ENCODE measurements at regions not wholly inside any gene's neighbourhood (a gene's known extent, or its start where the extent isn't known, plus 50 kb on each side); places are given as distances from the start of the nearest gene placed in this dataset.
A peak's percentile ranks its signal among the peaks of the same experiment; 100 is the strongest.
"Not testable (repeated sequence)": the region's sequence is repeated elsewhere in the genome, so short reads cannot be mapped to it uniquely, and the experiment has no call there.

- DNase-seq (ENCODE audit: insufficient read length, low spot score) (no peak), FAIRE-seq (peak; percentile 31)
- TF ChIP-seq POLR2AphosphoS5 (IDR thresholded peaks at IDR 0.05; ENCODE audit: low read depth, low read length) (no peak), POLR2A (IDR thresholded peaks at IDR 0.05; ENCODE audit: low read depth, low read length) (no peak), PAX5 (IDR thresholded peaks at IDR 0.05; ENCODE audit: insufficient read depth, low read length, severe bottlenecking) (no peak), POU2F2 (IDR thresholded peaks at IDR 0.05; ENCODE audit: low read depth, low read length) (no peak), SPI1 (IDR thresholded peaks at IDR 0.05; ENCODE audit: low read depth, low read length) (peak; percentile 52)
Observed at GRCh38 chr4:138392751-138393308, 150.7 kb upstream of the SLC7A11 start.

GRCh38 chr4:138389976-138390685, 148.0 kb upstream of the SLC7A11 start:
- TF ChIP-seq TAF1 (IDR thresholded peaks at IDR 0.05; ENCODE audit: low read depth, low read length) (no peak), POU2F2 (IDR thresholded peaks at IDR 0.05; ENCODE audit: low read depth, low read length) (no peak)
- DNase-seq (ENCODE audit: insufficient read length, low spot score) (no peak), FAIRE-seq (no peak)

GRCh38 chr4:138374947-138375346, 132.8 kb upstream of the SLC7A11 start:
- no peak for TF ChIP-seq SPI1 (IDR thresholded peaks at IDR 0.05; ENCODE audit: low read depth, low read length)
- TF ChIP-seq PAX5 (IDR thresholded peaks at IDR 0.05; ENCODE audit: insufficient read depth, low read length, severe bottlenecking): no peak
- no peak for TF ChIP-seq TAF1 (IDR thresholded peaks at IDR 0.05; ENCODE audit: low read depth, low read length)
- no peak for TF ChIP-seq POLR2A (IDR thresholded peaks at IDR 0.05; ENCODE audit: low read depth, low read length)
- TF ChIP-seq POLR2AphosphoS5 (IDR thresholded peaks at IDR 0.05; ENCODE audit: low read depth, low read length): no peak
- TF ChIP-seq POU2F2 (IDR thresholded peaks at IDR 0.05; ENCODE audit: low read depth, low read length): no peak
- no peak for FAIRE-seq
- DNase-seq (ENCODE audit: insufficient read length, low spot score): no peak

- DNase-seq (ENCODE audit: insufficient read length, low spot score): no peak
- TF ChIP-seq POLR2AphosphoS5 (IDR thresholded peaks at IDR 0.05; ENCODE audit: low read depth, low read length) (no peak), PAX5 (IDR thresholded peaks at IDR 0.05; ENCODE audit: insufficient read depth, low read length, severe bottlenecking) (no peak), TAF1 (IDR thresholded peaks at IDR 0.05; ENCODE audit: low read depth, low read length) (no peak), SPI1 (IDR thresholded peaks at IDR 0.05; ENCODE audit: low read depth, low read length) (no peak), POLR2A (IDR thresholded peaks at IDR 0.05; ENCODE audit: low read depth, low read length) (no peak), POU2F2 (IDR thresholded peaks at IDR 0.05; ENCODE audit: low read depth, low read length) (no peak)
- FAIRE-seq: no peak
Observed at GRCh38 chr4:138367942-138368341, 125.8 kb upstream of the SLC7A11 start.

- DNase-seq (ENCODE audit: insufficient read length, low spot score); FAIRE-seq: not testable (repeated sequence)
Observed at GRCh38 chr4:138352446-138352845, 110.3 kb upstream of the SLC7A11 start.

GRCh38 chr4:138348055-138348454, 105.9 kb upstream of the SLC7A11 start:
- DNase-seq (ENCODE audit: insufficient read length, low spot score) (no peak), FAIRE-seq (no peak)
- TF ChIP-seq PAX5 (IDR thresholded peaks at IDR 0.05; ENCODE audit: insufficient read depth, low read length, severe bottlenecking): no peak
- TF ChIP-seq POLR2A (IDR thresholded peaks at IDR 0.05; ENCODE audit: low read depth, low read length): no peak
- no peak for TF ChIP-seq POU2F2 (IDR thresholded peaks at IDR 0.05; ENCODE audit: low read depth, low read length)
- no peak for TF ChIP-seq TAF1 (IDR thresholded peaks at IDR 0.05; ENCODE audit: low read depth, low read length)
- TF ChIP-seq SPI1 (IDR thresholded peaks at IDR 0.05; ENCODE audit: low read depth, low read length): no peak
- TF ChIP-seq POLR2AphosphoS5 (IDR thresholded peaks at IDR 0.05; ENCODE audit: low read depth, low read length): no peak

GRCh38 chr4:138347561-138347960, 105.4 kb upstream of the SLC7A11 start:
- DNase-seq (ENCODE audit: insufficient read length, low spot score) (no peak), FAIRE-seq (peak; percentile 5)
- TF ChIP-seq TAF1 (IDR thresholded peaks at IDR 0.05; ENCODE audit: low read depth, low read length) (no peak), SPI1 (IDR thresholded peaks at IDR 0.05; ENCODE audit: low read depth, low read length) (0 out of 2 replicates have a peak, but pooled peaks have one; percentile 10), POLR2AphosphoS5 (IDR thresholded peaks at IDR 0.05; ENCODE audit: low read depth, low read length) (no peak)

- TF ChIP-seq POLR2A (IDR thresholded peaks at IDR 0.05; ENCODE audit: low read depth, low read length) (no peak), SPI1 (IDR thresholded peaks at IDR 0.05; ENCODE audit: low read depth, low read length) (no peak), POLR2AphosphoS5 (IDR thresholded peaks at IDR 0.05; ENCODE audit: low read depth, low read length) (no peak), PAX5 (IDR thresholded peaks at IDR 0.05; ENCODE audit: insufficient read depth, low read length, severe bottlenecking) (no peak)
- FAIRE-seq: no peak
Observed at GRCh38 chr4:138344851-138345250, 102.7 kb upstream of the SLC7A11 start.

GRCh38 chr4:138344054-138344453, 101.9 kb upstream of the SLC7A11 start:
- FAIRE-seq (no peak), DNase-seq (ENCODE audit: insufficient read length, low spot score) (no peak)
- TF ChIP-seq SPI1 (IDR thresholded peaks at IDR 0.05; ENCODE audit: low read depth, low read length) (0 out of 2 replicates have a peak, but pooled peaks have one; percentile 29), PAX5 (IDR thresholded peaks at IDR 0.05; ENCODE audit: insufficient read depth, low read length, severe bottlenecking) (no peak)

More at GRCh38 chr4:138344851-138345250, 102.7 kb upstream of the SLC7A11 start:
- no peak for DNase-seq (ENCODE audit: insufficient read length, low spot score)

GRCh38 chr4:138341739-138342415, 99.7 kb upstream of the SLC7A11 start:
- no peak for DNase-seq (ENCODE audit: insufficient read length, low spot score)
- peak; percentile 66 for FAIRE-seq
- TF ChIP-seq POU2F2 (IDR thresholded peaks at IDR 0.05; ENCODE audit: low read depth, low read length) (no peak), SPI1 (IDR thresholded peaks at IDR 0.05; ENCODE audit: low read depth, low read length) (no peak), POLR2A (IDR thresholded peaks at IDR 0.05; ENCODE audit: low read depth, low read length) (no peak), TAF1 (IDR thresholded peaks at IDR 0.05; ENCODE audit: low read depth, low read length) (no peak), PAX5 (IDR thresholded peaks at IDR 0.05; ENCODE audit: insufficient read depth, low read length, severe bottlenecking) (no peak), POLR2AphosphoS5 (IDR thresholded peaks at IDR 0.05; ENCODE audit: low read depth, low read length) (no peak)

Measured in GM12891 (cell line).